ENCODE measurements at regions not wholly inside any gene's neighbourhood (a gene's known extent, or its start where the extent isn't known, plus 50 kb on each side); places are given as distances from the start of the nearest gene placed in this dataset.

- H3K9me3 ChIP-seq: no peaks in the 10 kb centered on the region
- DNase-seq (ENCODE audit: low spot score in 2 of 2): no peak
- intact Hi-C loops (cut with DNase I; ENCODE audit: low total_unique reads): no loop called here
- H3K36me3 ChIP-seq: no peaks in the 10 kb centered on the region
- TF ChIP-seq, protein P1, sequence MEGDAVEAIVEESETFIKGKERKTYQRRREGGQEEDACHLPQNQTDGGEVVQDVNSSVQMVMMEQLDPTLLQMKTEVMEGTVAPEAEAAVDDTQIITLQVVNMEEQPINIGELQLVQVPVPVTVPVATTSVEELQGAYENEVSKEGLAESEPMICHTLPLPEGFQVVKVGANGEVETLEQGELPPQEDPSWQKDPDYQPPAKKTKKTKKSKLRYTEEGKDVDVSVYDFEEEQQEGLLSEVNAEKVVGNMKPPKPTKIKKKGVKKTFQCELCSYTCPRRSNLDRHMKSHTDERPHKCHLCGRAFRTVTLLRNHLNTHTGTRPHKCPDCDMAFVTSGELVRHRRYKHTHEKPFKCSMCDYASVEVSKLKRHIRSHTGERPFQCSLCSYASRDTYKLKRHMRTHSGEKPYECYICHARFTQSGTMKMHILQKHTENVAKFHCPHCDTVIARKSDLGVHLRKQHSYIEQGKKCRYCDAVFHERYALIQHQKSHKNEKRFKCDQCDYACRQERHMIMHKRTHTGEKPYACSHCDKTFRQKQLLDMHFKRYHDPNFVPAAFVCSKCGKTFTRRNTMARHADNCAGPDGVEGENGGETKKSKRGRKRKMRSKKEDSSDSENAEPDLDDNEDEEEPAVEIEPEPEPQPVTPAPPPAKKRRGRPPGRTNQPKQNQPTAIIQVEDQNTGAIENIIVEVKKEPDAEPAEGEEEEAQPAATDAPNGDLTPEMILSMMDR (IDR thresholded peaks at IDR 0.05): no peak
- TF ChIP-seq POLR2AphosphoS5 (IDR thresholded peaks at IDR 0.05) (no peak), POLR2A (IDR thresholded peaks at IDR 0.05) (no peak)
- H3K27ac ChIP-seq: no peak overlapping the region
- no peak overlapping the region for H3K4me3 ChIP-seq
- H3K27me3 ChIP-seq: no peaks in the 10 kb centered on the region
- H3K4me1 ChIP-seq: no peaks in the 10 kb centered on the region
These were observed 274.5 kb downstream of the RAB28 start for GRCh38 chr4:13209600-13209999.

DNA sequence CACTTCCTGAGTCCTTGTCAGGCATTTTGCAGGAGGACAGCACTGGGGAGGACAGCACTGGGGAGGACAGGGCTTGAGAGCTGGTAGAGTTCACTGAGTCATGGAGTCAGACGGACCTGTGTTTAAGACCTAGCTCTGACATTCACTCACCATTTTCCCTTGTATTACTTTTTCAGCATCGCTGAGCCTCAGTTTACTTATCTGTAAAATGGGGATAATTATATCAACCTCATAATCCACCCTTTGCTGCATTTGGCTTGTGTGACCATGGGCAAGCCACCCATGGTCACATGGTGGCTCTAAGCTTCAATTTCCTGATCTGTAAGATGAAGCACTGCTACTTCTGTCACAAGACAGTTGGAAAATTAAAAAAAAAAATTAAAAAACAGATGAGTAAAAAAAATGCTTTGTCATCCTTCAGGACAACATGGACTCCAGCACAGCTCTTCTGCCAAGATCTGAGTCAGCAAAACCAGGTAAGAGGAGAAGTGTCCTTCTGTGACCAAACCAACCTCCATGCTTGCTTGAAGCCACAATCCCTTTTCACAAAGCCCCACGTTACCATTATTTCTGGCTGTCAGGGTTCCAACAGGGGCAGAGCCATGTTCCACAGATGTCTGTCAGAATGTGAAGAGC is 275.5 kb downstream of the RAB28 start:
- TF ChIP-seq POLR2A (IDR thresholded peaks at IDR 0.05) (no peak), POLR2AphosphoS5 (IDR thresholded peaks at IDR 0.05) (no peak)
- TF ChIP-seq, protein P1 (IDR thresholded peaks at IDR 0.05): no peak

DNA sequence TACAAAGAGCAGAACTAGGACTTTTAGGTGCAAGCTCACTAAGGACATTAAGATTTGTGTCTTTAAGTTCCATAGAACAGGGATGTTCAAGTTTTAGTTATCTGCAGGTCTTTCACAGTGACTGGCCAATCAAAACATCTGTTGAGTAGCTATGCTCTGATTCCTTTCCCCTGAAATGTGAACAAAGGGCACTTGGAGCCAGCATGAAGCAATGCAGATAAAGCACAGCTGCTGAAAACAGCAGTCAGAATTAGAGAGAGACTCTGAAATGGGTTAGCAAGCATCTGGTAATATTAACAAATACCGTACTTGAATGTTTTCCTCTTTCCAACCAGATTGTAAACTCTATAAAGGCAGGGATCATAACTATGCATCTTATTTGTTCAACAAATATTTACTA is 276.9 kb downstream of the RAB28 start:
- TF ChIP-seq POLR2A (IDR thresholded peaks at IDR 0.05) (no peak), POLR2AphosphoS5 (IDR thresholded peaks at IDR 0.05) (no peak)
- TF ChIP-seq, protein P1 (IDR thresholded peaks at IDR 0.05): no peak
- Histone ChIP-seq H3K36me3 (no peaks in the 10 kb centered on the region), H3K4me1 (no peaks in the 10 kb centered on the region), H3K9me3 (no peaks in the 10 kb centered on the region), H3K27me3 (no peaks in the 10 kb centered on the region), H3K27ac (no peak overlapping the region), H3K4me3 (no peak overlapping the region)
- no peak for DNase-seq (ENCODE audit: low spot score in 2 of 2)
- intact Hi-C loops (cut with DNase I; ENCODE audit: low total_unique reads): no loop called here

More for the DNA sequence above, 275.5 kb downstream of the RAB28 start:
- H3K4me3 ChIP-seq: no peak overlapping the region
- intact Hi-C loops (cut with DNase I; ENCODE audit: low total_unique reads): no loop called here
- no peak for DNase-seq (ENCODE audit: low spot score in 2 of 2)
- no peaks in the 10 kb centered on the region for H3K36me3 ChIP-seq
- no peak overlapping the region for H3K27ac ChIP-seq
- no peaks in the 10 kb centered on the region for H3K4me1 ChIP-seq
- H3K27me3 ChIP-seq: no peaks in the 10 kb centered on the region
- no peaks in the 10 kb centered on the region for H3K9me3 ChIP-seq

DNA sequence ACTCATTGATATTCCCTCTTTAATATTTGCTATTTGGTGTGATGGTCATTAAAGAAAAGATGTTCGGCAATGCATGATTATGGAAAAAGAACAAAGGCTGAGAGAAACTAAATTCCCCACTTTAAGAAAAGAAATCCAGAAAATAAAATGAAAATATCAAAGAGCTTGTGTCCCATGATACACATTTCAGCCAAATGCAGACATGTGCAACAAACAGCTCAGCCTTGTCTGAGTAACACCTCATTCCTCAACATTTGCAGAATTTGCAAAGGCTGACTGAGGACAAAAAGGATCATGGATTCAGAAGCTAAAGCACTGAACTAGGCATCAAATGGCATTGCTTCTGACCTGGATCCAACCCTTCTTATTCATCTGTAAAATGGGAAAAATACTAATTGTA is 281.0 kb downstream of the RAB28 start:
- no peak overlapping the region for H3K4me3 ChIP-seq
- H3K27me3 ChIP-seq: no peaks in the 10 kb centered on the region
- intact Hi-C loops (cut with DNase I; ENCODE audit: low total_unique reads): loop anchor here (5.0 kb wide), 1 partner anchor 354 kb away; no protein-coding TSS in a partner anchor
- no peak for DNase-seq (ENCODE audit: low spot score in 2 of 2)
- no peaks in the 10 kb centered on the region for H3K36me3 ChIP-seq
- no peaks in the 10 kb centered on the region for H3K9me3 ChIP-seq
- H3K27ac ChIP-seq: no peak overlapping the region
- TF ChIP-seq POLR2A (IDR thresholded peaks at IDR 0.05): no peak
- TF ChIP-seq POLR2AphosphoS5 (IDR thresholded peaks at IDR 0.05): no peak
- TF ChIP-seq, protein P1 (IDR thresholded peaks at IDR 0.05): no peak
- no peaks in the 10 kb centered on the region for H3K4me1 ChIP-seq

- Histone ChIP-seq H3K27me3 (no peaks in the 10 kb centered on the region), H3K4me3 (no peak overlapping the region), H3K36me3 (no peaks in the 10 kb centered on the region), H3K4me1 (no peaks in the 10 kb centered on the region), H3K9me3 (no peaks in the 10 kb centered on the region), H3K27ac (no peak overlapping the region)
- DNase-seq (ENCODE audit: low spot score in 2 of 2): no peak
- no peak for TF ChIP-seq POLR2AphosphoS5 (IDR thresholded peaks at IDR 0.05)
- no peak for TF ChIP-seq POLR2A (IDR thresholded peaks at IDR 0.05)
- TF ChIP-seq, protein P1 (IDR thresholded peaks at IDR 0.05): no peak
- intact Hi-C loops (cut with DNase I; ENCODE audit: low total_unique reads): loop anchor here (5.0 kb wide), 1 partner anchor 355 kb away; no protein-coding TSS in a partner anchor
These were observed 281.4 kb downstream of the RAB28 start for GRCh38 chr4:13202701-13203100.
